ENCODE measurements at regions not wholly inside any gene's neighbourhood (a gene's known extent, or its start where the extent isn't known, plus 50 kb on each side); places are given as distances from the start of the nearest gene placed in this dataset.

- Histone ChIP-seq H3K4me2 (ENCODE audit: insufficient read depth, low read length) (no peak overlapping the region), H3K27me3 (ENCODE audit: control insufficient read depth in 2 of 2, insufficient read depth in 2 of 2, low read length in 2 of 2) (peaks cover 12 to 13% of the 10 kb centered on the region in 2 experiments), H2AFZ (ENCODE audit: low read depth, low read length) (no peak overlapping the region), H3K9me3 (replicated peaks; ENCODE audit: control insufficient read depth, insufficient read depth, low read length) (no peaks in the 10 kb centered on the region), H3K9me1 (replicated peaks; ENCODE audit: control insufficient read depth, extremely low read depth, insufficient read depth, low read length) (no peaks in the 10 kb centered on the region), H3K4me1 (ENCODE audit: control insufficient read depth, extremely low read depth, insufficient read depth, low read length) (no peaks in the 10 kb centered on the region), H3K9ac (replicated peaks; ENCODE audit: extremely low read depth, insufficient read depth, low read length) (no peak overlapping the region), H3K27ac (ENCODE audit: insufficient read depth, low read depth, low read length) (no peak overlapping the region), H3K4me3 (replicated peaks in 1 of 3; ENCODE audit: insufficient read depth in 1 of 3, low read depth in 1 of 3, low read length in 3 of 3) (no peak overlapping the region), H3K79me2 (ENCODE audit: control insufficient read depth, insufficient read depth, low read length) (no peaks in the 10 kb centered on the region), H3K36me3 (ENCODE audit: control insufficient read depth in 2 of 2, extremely low read depth in 1 of 2, insufficient read depth in 2 of 2, low read length in 2 of 2) (no peaks in the 10 kb centered on the region), H4K20me1 (replicated peaks; ENCODE audit: control insufficient read depth, extremely low read depth, insufficient read depth, low read length) (no peaks in the 10 kb centered on the region)
- CTCF ChIA-PET: interaction anchor here (1.6 kb wide), 1 partner anchor 12 kb away, joined by 5 read pairs; no protein-coding TSS in a partner anchor
- TF ChIP-seq FOS (IDR thresholded peaks at IDR 0.05; ENCODE audit: borderline replicate concordance, insufficient read depth, low read length) (no peak), GATA2 (IDR thresholded peaks at IDR 0.05; ENCODE audit: insufficient read depth, insufficient read length, low read depth, low read length) (no peak), POLR2A (IDR thresholded peaks at IDR 0.05; ENCODE audit: low read depth, low read length) (no peak), CTCF (IDR thresholded peaks at IDR 0.05; ENCODE audit: extremely low read depth in 1 of 2, insufficient read depth in 1 of 2, low read depth in 1 of 2, low read length in 2 of 2) (no peak), EZH2 (IDR thresholded peaks at IDR 0.05; ENCODE audit: borderline replicate concordance, low read depth, low read length, severe bottlenecking) (no peak), POLR2AphosphoS5 (IDR thresholded peaks at IDR 0.05; ENCODE audit: insufficient read depth, low read depth, low read length) (no peak), JUN (IDR thresholded peaks at IDR 0.05; ENCODE audit: borderline replicate concordance, insufficient read depth, insufficient read length, low read depth) (no peak), MYC (IDR thresholded peaks at IDR 0.05; ENCODE audit: low read depth, low read length) (no peak), MAX (IDR thresholded peaks at IDR 0.05; ENCODE audit: insufficient read depth, insufficient read length) (no peak)
- intact Hi-C loops (cut with micrococcal nuclease): no loop called here
- dilution Hi-C loops (cut with MboI; ENCODE audit: extremely low pct_ligation_motif_present, low sequenced_read_pairs): no loop called here
- POLR2A ChIA-PET: no interaction called here
- no peak for DNase-seq (ENCODE audit: low read depth, low spot score)
- no peak for FAIRE-seq
- BruUV-seq (replicated peaks): no TSS peak
Measured at GRCh38 chr2:47300609-47301276, 68.4 kb upstream of the EPCAM start.
